Smooth muscle cell of the brain vasculature (primary cell): ENCODE measurements at regions not wholly inside any gene's neighbourhood (a gene's known extent, or its start where the extent isn't known, plus 50 kb on each side); places are given as distances from the start of the nearest gene placed in this dataset.

Experiments
- DNase-seq: peaks from one replicate; pipeline ENCODE4 v3.0.0-alpha.2; 2012; ENCODE audit warnings: low read depth, low spot score

GRCh38 chrX:15915959-15916703, 61.5 kb upstream of the AP1S2 start:
- DNase-seq, result no peak

GRCh38 chrX:15914486-15914885, 59.9 kb upstream of the AP1S2 start:
- DNase-seq, result no peak

DNA sequence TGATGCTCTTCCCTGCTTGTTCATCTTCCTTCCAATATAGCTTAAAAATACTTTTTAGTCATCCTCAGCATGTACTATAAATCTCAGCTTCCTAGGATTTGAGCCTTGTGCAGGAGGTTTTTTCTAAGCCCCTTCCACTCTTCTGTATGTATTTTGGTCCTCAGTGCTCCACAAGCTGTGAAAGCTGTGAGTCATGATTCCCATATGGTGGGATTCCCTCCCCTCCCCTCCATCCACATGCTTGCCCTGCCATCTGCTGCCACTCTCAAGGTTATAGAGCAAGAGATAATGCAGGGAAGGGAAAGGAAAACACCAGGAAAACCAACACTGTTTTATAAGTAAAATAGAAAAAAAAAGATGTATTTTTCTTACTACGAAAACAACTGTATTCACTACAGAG, 58.5 kb upstream of the AP1S2 start:
- no peak for DNase-seq

GRCh38 chrX:15911734-15912550, 57.3 kb upstream of the AP1S2 start:
- no peak for DNase-seq

DNA sequence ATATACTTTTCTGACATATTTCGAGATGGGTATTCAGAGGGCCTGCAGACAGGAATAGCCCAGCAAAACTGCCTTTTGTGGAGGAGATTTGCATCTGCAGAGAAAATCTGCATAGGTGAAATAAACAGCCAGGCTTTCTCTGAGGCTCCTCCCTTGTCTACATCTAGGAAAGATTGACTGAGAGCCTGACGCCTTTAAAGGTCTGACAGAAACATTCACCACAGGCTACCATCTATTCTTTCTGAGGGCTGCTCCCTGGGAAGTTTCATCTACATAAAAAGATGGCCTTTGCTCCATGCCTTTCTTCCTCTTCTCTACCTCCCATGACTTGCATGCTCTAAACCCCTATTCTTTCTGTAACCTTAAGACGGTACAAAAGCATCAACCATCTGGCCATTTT, 55.0 kb upstream of the AP1S2 start:
- no peak for DNase-seq

DNA sequence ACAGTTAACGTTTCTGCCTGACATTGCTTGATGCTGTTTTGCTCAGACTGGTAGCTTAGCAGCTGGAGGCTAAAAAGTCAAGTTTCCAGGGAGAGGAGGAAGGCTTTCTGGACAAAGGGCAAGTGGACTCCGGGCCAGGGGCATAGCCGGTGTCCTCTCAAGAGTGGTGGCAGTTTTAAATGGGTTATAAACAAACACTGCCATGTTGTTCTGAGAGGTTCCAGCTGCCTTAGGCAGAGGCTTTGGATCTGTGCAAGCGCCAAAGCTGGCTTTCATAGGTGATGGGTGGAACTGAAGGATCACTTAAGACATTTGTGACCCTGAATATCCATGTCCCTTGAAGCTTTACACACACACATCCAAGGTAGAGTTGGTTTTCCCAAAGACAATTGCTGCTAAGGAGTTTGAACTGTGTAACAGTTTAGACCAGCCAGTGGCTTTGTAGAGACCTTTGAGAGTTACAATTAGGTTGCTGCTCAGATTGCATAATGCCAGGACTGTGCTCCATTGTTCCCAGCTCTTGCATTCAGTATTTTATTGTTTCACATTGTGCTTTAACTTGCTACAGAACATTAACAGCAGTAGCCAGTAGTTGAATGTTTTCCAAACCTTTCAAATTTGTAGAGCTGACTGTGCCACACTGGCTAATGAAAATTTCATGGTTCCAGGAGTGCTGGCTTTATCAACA, 54.1 kb upstream of the AP1S2 start:
- DNase-seq, result no peak

GRCh38 chrX:15906041-15906943, 51.7 kb upstream of the AP1S2 start:
- DNase-seq, result no peak
